ENCODE measurements at regions not wholly inside any gene's neighbourhood (a gene's known extent, or its start where the extent isn't known, plus 50 kb on each side); places are given as distances from the start of the nearest gene placed in this dataset.

- TF ChIP-seq CTCF (IDR thresholded peaks at IDR 0.05) (no peak), POLR2AphosphoS5 (IDR thresholded peaks at IDR 0.05) (no peak), POLR2A (IDR thresholded peaks at IDR 0.05; ENCODE audit: low read depth) (no peak), EP300 (IDR thresholded peaks at IDR 0.05) (no peak)
Observed at GRCh38 chr2:235348329-235348728, 145.5 kb upstream of the AGAP1 start.
